Activated effector memory CD4-positive, alpha-beta T cell treated with anti-CD3 and anti-CD28 coated beads, Interleukin-2, amount 50 U/mL, for 16 hours (primary cell): ENCODE measurements at regions not wholly inside any gene's neighbourhood (a gene's known extent, or its start where the extent isn't known, plus 50 kb on each side); places are given as distances from the start of the nearest gene placed in this dataset.
A peak's percentile ranks its signal among the peaks of the same experiment; 100 is the strongest.

Experiments
- DNase-seq: peaks from one replicate; pipeline ENCODE4 v3.0.0-alpha.2; 2020

DNA sequence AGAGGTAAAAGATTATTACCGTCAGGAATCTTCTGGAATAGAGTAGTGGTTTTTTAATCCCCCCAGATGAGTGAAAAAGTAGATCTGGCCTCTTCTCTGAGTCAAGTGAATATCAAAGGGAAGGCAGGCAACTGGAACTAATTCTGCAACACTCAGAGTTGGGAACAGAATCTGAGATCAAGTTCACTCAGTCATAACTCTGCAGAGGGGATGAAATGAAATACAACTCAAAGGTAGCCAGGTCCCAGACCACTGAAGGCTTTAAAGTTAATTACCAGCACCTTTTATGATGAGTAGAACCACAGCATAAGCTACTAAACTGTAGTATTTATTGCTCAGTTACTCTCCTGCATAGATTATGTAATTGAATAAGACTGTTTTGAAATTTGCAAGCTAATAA lies 455.6 kb upstream of the AKR1E2 start:
- DNase-seq = no peak

DNA sequence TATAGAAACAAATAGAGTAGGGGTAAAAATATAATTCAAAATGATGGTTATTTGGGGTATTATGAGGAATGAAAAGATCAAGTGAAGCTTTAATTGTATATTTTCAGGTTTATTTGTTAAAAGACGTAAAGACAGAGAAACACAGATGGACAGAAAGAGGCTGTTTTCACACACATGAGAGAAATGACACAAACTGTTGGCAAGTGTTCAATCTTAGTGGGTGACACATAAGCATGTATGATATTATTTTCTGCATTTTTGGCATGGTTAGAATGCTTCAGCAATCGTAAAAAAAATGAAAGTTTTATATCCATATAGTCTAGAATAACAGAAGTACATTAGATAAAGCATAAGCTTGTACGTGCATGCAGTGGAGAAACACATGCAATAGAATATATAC lies 464.4 kb upstream of the AKR1E2 start:
- no peak for DNase-seq

DNA sequence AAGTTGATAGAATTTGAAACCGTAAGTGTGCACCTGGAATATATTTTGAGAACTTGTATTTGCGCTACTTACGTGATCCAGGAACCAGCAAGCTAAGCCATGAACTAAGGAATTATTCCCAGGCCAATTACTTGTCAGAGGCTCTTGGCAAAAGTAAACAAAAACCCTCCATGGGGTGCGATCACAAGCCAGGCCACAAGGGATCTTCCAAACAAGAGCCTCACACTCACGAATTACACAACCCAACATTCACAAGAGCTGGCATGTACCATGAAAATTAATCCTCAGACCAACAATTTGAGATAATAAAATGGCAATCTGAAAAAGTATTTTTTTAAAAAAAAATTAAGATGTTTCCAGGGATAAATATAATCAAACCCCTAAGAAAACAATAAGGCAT lies 467.0 kb upstream of the AKR1E2 start:
- no peak for DNase-seq

DNA sequence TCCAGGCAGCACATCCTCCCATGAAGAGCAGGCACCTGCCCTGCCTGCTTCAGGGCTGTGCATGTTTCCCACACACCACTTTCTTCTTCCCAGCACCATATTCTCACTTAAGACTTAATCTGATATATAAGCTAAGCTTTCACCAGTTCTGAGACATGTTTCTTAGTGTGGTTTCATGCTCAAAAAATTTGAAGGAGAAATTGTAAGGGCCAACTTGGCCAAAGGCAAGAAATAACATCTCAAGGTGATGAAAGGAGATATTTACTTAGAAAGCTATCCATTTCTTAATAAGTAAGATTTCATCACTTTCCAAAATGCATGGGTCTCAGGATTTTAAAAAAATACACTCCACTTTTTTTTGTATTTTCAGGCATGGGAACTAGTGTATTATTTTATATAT lies 468.1 kb upstream of the AKR1E2 start:
- no peak for DNase-seq

DNA sequence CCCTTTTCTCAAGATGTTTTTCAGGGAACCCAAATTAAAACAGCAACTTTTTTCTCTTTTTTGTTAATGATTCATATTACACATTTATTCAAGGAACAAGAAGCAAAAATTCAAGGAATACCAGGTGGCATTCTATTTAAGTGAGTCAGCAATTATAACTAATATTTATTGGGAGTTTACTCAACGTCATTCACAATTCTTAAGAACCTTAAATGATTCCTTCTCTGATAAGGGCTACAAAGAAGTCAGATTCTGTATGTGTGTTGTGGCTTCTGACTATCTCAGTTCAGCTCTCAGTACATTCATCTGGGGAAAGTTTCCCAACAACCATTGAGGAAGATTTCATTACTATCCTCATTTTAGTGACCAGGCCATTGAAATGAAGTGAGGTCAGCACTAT lies 470.7 kb upstream of the AKR1E2 start:
- DNase-seq = no peak

DNA sequence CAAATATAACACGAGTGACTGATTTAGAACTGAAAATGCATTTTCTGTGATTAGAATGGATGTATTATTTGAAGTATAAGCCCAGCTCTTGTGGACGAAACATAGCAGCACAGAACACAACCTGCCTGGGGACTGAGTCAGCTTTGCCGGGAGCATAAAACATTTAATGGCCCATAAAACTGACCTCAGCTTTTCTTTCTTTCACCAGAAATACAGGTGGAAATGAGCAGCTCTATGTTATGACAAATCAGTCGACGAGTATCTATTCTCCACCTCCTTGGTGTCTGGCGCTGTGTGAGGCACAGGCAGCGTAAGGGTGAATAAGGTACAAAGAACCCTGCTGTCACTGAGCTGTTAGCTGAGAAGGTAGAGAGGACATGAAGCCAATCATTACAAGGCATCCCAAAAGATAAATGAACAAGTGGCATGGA lies 471.6 kb upstream of the AKR1E2 start:
- no peak for DNase-seq

DNA sequence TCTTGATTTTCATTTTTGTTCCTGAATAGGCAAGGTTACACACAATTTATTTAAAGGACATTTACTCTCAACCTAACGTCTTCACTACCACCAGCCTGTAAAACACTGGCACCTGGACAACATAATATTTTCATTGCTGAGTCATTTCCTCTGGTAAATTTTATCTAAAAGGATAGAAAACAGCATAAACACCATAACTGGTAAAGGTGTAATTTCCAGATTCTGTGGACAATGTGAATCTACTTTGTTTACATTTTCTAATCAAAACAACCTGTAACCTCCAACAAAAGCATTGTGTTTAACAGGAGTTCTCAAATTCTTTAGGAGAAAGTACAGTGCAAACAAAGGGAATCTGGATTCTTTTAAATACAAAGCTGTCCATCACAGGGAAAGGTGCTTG lies 472.0 kb upstream of the AKR1E2 start:
- no peak for DNase-seq

DNA sequence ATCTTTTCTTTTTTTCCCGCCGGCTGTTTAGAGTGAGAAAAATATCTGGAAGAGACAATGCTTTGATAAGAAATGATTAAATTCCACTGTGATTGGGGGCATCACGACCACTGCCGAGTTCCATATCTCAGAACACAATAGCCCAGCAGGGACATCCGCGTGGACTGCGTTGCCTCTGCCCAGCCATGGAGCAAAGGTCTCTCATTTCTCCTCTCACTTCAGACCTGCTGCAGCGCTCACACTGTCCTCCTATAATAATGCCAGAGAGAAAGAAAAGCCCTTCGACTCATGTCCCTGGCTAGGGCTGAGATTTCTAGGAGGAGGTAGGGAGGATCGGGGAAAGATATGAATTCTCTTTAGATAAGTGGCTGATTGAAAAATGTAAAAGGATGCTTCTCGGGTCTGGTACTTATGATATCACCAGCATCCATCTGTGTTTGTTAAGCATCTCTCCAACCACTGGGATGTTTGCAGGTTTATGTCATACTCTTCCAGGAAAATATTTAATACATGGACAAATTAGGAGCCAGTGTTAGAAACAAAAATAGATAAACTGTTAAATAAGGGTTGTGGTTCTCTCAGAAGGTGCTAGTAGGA lies 472.9 kb upstream of the AKR1E2 start:
- DNase-seq = no peak

DNA sequence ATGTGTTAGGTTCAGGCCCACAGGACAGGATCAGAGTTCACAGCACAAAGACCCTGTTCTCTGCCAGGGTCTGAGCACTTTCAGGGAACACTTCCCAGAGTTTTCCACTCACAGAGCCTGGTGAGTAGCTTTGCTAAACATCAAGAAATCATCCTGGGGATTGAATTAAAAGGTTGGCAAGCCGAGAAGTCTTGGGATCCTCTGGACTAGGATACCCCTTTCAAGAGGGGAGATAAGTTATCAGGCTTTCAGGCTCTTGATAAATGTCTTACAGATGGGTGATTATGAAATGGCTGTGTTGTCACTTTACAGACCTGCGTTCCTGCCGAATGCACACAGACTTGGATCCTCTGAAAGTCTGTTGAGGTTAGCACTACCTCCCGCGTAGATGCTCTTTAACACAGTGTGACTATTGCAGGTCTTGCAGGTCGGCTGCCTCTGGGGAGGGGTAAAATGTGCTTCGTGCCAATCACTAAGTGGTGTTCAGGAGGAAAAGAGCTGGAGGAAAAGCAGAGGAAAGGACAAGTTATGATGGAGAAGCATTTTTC lies 473.5 kb upstream of the AKR1E2 start:
- DNase-seq = no peak

DNA sequence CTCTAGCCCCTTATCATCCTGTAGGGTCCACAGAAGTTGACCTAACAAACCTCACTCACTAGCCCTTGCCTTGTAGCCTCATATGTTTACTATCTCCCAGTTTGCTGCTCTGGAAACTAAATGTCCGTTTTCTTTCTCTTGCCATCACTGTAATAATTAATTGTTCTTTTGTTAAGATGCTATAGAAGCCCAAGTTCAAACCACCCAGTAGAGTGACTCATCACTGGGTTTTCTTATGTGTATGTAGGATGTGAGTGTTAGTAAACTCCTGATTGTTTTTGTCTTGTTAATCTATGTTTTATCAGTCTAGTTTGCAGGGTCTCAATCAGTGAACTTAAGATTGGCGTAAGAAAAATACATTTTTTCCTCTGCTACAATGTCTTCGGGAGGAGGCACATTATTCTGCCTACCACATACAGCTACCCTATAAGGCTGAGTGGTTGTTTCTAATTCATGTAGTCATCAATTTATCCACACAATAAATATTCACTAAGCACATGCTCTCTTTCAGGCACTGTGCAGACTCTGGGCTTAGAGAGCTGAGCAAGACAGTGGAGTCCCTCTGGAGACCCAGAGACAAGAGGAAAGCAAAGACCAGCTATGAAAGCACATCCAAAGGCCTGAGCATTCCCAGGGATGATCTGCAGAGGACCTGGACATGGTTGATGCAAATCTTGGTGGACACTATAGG lies 474.1 kb upstream of the AKR1E2 start:
- no peak for DNase-seq

DNA sequence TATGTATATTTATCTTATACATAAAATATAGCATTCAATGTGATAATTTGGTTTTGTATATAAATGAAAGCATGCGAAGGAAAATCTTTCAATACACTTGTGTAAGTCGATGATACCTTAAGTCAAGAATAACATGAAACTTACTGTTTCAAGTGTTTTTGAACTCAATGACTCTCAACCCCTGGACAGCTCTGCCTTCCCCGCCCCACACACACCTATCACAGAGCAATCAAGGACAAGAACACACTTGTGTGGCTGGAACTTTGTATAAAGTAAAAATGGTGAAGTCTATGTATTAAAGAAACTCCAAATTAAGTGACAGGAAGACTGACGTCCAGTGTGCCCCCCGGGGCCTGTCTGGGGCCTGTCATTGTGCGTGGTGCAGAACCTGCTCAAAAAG lies 478.6 kb upstream of the AKR1E2 start:
- no peak for DNase-seq

DNA sequence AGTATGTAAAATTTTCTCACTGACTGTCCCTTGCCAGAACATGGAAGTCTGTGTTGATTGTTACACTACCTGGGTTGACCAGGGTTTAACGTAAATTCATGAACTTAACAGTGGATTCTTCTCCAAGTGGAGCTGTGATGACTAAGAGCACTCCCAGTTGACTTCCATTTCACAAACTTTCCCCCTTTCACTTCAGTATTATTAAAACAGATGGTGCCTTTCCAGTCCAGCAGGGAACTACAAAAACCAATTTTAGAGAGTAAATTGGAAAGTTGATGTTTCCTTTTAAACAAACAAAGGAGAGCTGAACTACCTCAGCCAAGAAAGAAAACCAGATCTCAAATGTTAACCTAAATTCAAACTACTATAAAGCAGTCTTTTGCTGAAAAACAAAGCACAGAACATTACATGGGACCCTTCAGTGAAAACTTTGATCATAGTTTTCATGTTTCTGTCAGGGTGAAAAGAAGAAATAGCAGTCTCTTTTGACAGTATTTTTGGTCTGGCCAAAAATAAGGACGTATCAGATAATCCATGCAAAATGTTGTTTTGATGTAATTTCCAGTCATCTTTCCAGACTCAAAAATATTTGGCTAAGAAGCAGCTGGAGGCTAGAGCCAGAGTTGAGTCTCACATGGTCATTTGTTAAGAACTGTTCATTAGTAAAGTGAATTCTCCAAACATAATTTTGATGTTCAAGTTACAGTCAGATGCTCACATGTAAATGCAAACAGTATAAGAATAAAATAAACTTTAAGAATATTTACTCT lies 479.9 kb upstream of the AKR1E2 start:
- DNase-seq = no peak

DNA sequence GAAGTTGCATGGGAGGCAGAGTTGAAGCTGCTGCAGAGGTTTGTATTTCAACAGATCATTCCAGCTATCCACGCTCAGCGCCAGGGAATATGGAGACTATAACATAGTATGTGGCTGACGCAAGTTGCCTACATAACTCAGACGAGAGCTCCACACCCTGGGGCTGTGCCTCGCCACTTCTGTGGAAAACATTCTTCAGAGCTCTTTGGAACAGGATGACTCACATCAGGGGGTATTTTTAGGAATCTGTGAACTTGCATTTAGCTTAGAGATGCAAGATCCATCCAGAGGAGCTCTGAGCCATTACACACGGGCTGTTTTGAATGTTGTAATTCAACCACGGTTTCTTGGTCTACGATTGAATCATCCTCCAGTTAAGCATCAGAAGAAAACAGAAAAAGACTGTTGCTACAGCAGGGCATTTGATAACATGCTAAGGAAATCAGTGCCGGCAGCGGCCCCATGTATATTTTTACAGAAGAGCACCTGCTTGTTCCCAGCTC lies 481.5 kb upstream of the AKR1E2 start:
- peak; percentile 75 for DNase-seq

DNA sequence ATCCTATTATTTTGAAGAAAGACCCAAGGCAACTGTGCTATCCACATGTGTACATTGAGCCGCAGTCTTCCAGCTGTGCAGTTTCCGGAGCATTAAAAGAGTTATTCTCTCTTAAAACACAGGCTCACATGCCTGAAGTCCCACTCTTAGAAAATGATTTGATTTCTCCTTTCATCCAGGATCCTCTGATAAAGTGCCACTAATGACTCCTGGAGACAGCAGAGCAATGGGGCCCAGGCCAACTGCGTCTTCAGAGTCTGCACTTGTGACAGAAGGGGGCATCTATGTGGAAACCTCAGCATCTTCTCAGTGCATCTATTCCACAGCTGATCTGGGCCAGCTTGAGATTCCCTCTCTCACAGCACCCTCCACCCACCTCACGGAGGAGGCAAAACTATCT lies 482.1 kb upstream of the AKR1E2 start:
- DNase-seq = no peak

DNA sequence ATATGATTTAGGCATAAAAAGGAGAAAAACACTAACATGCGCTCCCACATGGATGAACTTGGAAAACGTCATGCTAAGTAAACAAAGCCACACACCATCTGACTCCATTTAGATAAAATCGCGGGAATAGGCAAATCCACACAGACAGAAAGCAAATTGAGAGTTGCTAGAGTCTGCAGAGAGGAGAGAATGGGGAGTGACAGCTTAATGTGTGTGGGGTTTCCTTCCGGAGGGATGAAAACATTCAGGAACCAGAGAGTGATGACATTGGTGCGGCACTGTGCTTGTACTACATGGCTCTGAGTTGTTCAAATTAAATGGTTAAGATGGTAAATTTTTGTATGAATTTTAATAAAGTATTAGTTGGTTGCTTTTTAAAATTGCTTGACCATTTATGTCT lies 482.9 kb upstream of the AKR1E2 start:
- DNase-seq = no peak

DNA sequence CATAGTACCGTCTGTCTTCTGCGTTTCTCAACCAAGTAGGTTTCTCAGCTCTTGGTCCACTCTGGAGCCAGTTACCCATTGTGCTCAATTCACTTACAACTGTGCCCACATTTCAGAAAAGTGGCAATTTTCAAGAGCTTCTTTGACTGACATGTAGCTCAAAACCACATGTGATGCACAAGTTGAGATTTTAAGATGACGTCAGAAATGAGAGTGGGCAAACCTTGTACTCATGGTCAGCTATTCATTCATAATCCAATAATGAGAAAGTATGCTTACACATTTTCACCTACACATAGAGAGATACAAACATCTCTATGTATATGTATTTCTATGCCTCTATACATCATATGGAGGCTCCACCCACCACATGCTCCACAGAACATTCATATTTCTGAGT lies 487.2 kb upstream of the AKR1E2 start:
- no peak for DNase-seq

DNA sequence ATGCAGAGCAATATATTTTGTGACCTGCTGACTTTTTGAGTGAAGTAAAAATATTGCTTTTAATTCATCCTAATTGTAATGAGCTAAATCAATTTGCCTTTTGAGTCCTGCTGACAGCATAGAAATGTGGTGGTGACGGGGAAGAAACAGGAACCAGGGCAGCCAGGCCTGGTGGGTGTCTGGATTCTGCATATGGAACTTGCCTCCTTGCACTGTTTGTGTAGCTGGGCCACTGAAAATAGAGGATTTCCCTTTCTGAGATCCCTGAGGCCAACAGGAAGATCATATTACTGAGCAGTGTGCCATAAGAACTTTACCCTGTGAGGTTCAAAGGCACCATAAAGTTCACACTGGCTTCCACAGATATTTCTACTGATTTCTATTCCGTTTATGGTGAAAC lies 488.4 kb upstream of the AKR1E2 start:
- no peak for DNase-seq

DNA sequence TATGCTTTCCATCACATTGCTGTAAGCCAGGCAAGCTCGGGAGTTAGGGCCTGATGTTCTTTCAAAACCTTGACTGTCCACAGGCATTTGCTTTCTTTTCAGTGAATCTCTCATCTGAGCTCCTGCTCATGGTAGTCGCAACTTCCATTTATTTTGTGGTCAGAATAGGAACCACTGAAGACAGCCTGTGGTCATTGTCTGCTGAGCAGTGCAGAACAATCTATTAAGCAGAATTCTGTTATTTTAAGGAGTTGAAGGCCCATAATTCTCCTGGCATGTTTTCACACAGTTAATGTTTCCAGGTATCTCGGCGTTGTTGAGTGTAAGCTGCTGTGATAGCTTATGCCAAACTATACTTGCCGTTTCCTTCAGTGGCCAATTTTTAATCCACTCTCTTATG lies 491.1 kb upstream of the AKR1E2 start:
- no peak for DNase-seq

DNA sequence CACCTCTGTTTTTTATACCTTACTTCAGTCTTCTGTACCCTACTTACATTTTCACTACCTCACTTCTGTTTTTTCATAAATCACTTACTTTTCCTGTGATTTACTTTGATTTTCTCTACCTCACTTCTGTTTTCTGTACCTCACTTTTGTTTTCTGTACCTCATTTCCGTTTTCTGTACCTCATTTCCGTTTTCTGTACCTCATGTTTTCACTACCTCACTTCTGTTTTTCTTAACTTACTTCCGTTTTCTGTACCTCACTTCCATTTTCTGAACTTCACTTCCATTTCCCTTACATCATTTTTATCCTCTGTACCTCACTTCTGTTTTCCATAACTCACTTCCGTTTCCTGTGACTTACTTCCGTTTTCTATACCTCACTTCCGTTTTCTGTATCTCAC lies 492.0 kb upstream of the AKR1E2 start:
- DNase-seq = no peak

DNA sequence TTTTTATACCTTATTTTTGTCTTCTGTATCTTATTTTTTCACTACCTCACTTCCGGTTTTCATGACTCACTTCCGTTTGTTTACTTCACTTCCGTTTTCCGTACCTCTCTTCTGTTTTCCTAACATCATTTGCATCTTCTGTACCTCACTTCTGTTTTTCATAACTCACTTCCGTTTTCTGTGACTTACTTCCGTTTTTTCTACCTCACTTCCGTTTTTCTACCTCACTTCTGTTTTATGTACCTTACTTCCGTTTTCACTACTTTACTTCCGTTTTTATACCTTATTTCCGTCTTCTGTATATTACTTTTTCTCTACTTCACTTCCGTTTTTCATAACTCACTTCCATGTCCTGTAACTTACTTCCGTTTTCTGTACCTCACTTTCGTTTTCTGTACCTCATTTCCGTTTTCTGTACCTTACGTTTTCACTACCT lies 492.5 kb upstream of the AKR1E2 start:
- no peak for DNase-seq

DNA sequence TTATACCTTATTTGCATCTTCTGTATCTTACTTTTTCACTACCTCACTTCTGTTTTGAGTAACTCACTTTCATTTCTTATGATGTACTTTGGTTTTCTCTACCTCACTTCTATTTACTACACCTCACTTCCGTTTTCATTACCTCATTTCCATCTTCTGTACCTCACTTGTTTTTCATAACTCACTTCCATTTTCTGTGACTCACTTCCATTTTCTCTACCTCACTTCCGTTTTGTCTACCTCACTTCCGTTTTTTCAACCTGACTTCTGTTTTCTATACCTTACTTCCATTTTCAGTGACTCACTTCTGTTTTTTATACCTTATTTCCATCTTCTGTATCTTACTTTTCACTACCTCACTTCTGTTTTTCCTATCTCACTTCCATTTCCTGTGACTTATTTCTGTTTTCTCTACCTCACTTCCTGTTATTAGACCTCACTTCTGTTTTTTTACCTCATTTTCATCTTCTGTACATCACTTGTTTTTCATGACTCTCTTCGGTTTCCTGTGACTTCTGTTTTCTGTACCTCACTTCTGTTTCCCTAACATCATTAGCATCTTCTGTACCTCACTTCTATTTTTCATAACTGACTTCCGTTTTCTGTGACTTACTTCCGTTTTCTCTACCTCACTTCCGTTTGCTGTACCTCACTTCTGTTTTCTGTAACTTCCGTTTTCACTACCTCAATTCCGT lies 493.1 kb upstream of the AKR1E2 start:
- no peak for DNase-seq

DNA sequence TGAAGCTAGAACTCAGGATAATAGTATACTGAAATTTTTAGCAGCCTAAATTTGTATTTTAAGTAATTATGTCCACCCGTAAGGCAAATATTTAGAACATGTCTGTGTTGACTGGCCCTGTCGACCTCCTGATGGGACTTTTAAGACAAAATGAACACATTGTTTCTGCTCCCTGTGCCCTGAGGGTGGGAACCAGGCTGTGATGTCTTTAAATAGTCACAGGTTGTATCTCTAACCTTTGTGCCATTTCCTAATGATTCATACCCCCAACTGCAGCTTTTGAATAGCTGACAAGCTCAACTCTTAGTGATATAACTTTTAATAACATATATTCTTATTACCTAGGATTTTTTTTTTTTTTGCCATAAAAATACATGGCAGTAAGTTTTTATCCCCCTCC lies 494.9 kb upstream of the AKR1E2 start:
- no peak for DNase-seq

DNA sequence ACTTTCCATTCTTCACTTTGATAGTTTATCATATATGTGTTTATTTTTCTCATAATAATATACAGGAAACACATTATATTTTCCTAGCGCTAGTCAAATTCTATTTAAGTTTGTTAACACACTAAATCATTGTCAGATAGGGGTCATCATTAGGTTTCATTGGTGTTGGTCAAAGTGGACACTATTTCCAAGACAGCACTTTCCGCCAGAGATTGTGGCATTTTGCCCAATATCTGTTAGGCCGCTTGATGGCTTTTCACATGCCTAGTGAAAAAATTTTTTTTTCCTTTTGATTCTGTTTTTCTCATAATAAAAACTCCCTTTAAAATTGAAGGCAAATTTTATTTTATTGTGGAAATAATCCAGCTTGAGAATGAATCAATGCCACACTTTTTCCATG lies 495.4 kb upstream of the AKR1E2 start:
- no peak for DNase-seq
